Common myeloid progenitor, CD34-positive (primary cell): ENCODE measurements at regions not wholly inside any gene's neighbourhood (a gene's known extent, or its start where the extent isn't known, plus 50 kb on each side); places are given as distances from the start of the nearest gene placed in this dataset.
"Not testable (repeated sequence)": the region's sequence is repeated elsewhere in the genome, so short reads cannot be mapped to it uniquely, and the experiment has no call there.

Experiments
- CTCF ChIA-PET: fragments of 350-600 bp; sonication (Branson Sonifier 250); formaldehyde crosslinking; loops from one replicate; lab custom pipeline; 2021; ENCODE audit warnings: antibody characterized with exemption; lab: Charles Lee
- POLR2A ChIA-PET: fragments of 350-600 bp; sonication (Branson Sonifier 250); formaldehyde crosslinking; loops from one replicate; lab custom pipeline; 2021; ENCODE audit warnings: antibody characterized with exemption; lab: Charles Lee
- DNase-seq, 3 donors: peaks; one replicate each; pipeline versions ENCODE4 v3.0.0 to v3.0.0-alpha.2; 2013
- H3K27ac ChIP-seq, 2 experiments: 1 replicate in 1 of 2; 2 replicates in 1 of 2; pipeline ENCODE4 v1.7.0; 2013; ENCODE audit warnings: inconsistent platforms in 2 of 2, low read length in 2 of 2, mild to moderate bottlenecking in 2 of 2, low read depth in 1 of 2, moderate library complexity in 1 of 2; ENCODE audit not compliant: severe bottlenecking in 2 of 2, insufficient read depth in 1 of 2, poor library complexity in 1 of 2
- H3K27me3 ChIP-seq, 5 experiments: replicated peaks in 2 of 5; 1 replicate in 3 of 5; 2 replicates in 2 of 5; pipeline versions ENCODE4 v1.6.1 to v1.7.0; 2013; ENCODE audit warnings: low read length in 4 of 5, mild to moderate bottlenecking in 2 of 5, moderate library complexity in 2 of 5, inconsistent platforms in 1 of 5; ENCODE audit not compliant: insufficient read depth in 5 of 5, control insufficient read depth in 4 of 5
- H3K36me3 ChIP-seq, 4 experiments: 1 replicate in 2 of 4; 2 replicates in 2 of 4; pipeline versions ENCODE4 v1.6.1 to v1.7.0; 2013; ENCODE audit warnings: low read length in 3 of 4, control low read depth in 1 of 4, mild to moderate bottlenecking in 1 of 4; ENCODE audit not compliant: control insufficient read depth in 4 of 4, insufficient read depth in 4 of 4
- H3K4me1 ChIP-seq, 4 experiments: 1 replicate in 3 of 4; 2 replicates in 1 of 4; pipeline versions ENCODE4 v1.6.1 to v1.7.1; 2013; ENCODE audit warnings: low read length in 3 of 4, mild to moderate bottlenecking in 3 of 4, control low read depth in 1 of 4, inconsistent platforms in 1 of 4, moderate library complexity in 1 of 4; ENCODE audit not compliant: control insufficient read depth in 4 of 4, insufficient read depth in 4 of 4; ENCODE audit errors: control extremely low read depth in 1 of 4
- H3K4me3 ChIP-seq, 7 experiments: 1 replicate in 4 of 7; 2 replicates in 3 of 7; pipeline versions ENCODE4 v1.5.1 to v1.7.0; 2013; ENCODE audit warnings: mild to moderate bottlenecking in 7 of 7, low read length in 6 of 7, moderate library complexity in 6 of 7, inconsistent platforms in 2 of 7, low read depth in 2 of 7, control low read depth in 1 of 7; ENCODE audit not compliant: insufficient read depth in 4 of 7, control insufficient read depth in 1 of 7; ENCODE audit errors: extremely low read depth in 1 of 7
- H3K9me3 ChIP-seq, 5 experiments: 1 replicate in 4 of 5; 2 replicates in 1 of 5; pipeline versions ENCODE4 v1.6.1 to v1.7.1; 2013; ENCODE audit warnings: low read length in 4 of 5, mild to moderate bottlenecking in 2 of 5, inconsistent platforms in 1 of 5, low read depth in 1 of 5, moderate library complexity in 1 of 5; ENCODE audit not compliant: control insufficient read depth in 4 of 5, insufficient read depth in 2 of 5; ENCODE audit errors: control extremely low read depth in 1 of 5
- WGBS: methylation state at CpG from one replicate; pipeline ENCODE4 v1.1.5; 2013; ENCODE audit not compliant: insufficient coverage; 5-methylcytosine and 5-hydroxymethylcytosine counted together

DNA sequence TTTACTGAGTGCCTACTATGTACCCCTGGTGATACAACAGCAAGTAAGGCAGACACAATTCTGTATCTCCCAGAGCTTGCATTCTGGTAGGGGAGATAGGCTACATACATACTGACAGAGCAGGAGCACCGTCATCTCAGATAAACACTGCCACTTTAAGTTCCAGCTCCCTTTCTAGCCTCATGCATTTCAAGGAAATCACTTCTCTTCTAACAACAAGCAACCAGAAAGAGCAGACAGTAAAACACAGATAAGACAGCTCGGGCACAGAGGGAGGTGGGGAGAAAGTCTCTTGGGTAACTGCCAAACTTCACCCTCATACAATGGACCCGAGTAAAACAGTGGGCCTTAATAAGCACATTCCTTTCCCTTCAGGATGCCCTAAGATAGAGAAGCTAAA is 169.6 kb downstream of the UTP18 start:
- peaks cover 0 to 13% (median 8%) of the 10 kb centered on the region in 4 experiments for H3K4me1 ChIP-seq
- H3K4me3 ChIP-seq, H3K9me3 ChIP-seq, H3K27me3 ChIP-seq, H3K27ac ChIP-seq, CTCF ChIA-PET, H3K36me3 ChIP-seq: not testable (repeated sequence)
- 93% methylated on average over 2 of the region's 3 CpGs for WGBS
- POLR2A ChIA-PET: interaction anchor here (0.5 kb wide), 1 partner anchor 113 kb away, joined by 5 read pairs; no protein-coding TSS in a partner anchor
- peak in 1 of 3 donors; percentile 21 for DNase-seq

GRCh38 chr17:51430591-51430990 is 170.2 kb downstream of the UTP18 start:
- Histone ChIP-seq H3K4me3 (no peak overlapping the region), H3K27ac (no peak overlapping the region), H3K4me1 (peaks cover 0 to 14% (median 8%) of the 10 kb centered on the region in 4 experiments), H3K36me3 (no peaks in the 10 kb centered on the region), H3K9me3 (peaks cover 0 to 3% (median 0%) of the 10 kb centered on the region in 5 experiments), H3K27me3 (no peaks in the 10 kb centered on the region)
- 95% methylated on average over 2 of the region's 5 CpGs for WGBS
- ChIA-PET POLR2A (interaction anchor here (0.5 kb wide), 1 partner anchor 112 kb away, joined by 5 read pairs; no protein-coding TSS in a partner anchor), CTCF (interaction anchor here (0.8 kb wide), 1 partner anchor 20 kb away, joined by 3 read pairs; no protein-coding TSS in a partner anchor)
- no peak for DNase-seq

GRCh38 chr17:51434434-51435170 is 174.3 kb downstream of the UTP18 start:
- WGBS: 89% methylated on average over 3 of the region's 7 CpGs
- no peaks in the 10 kb centered on the region for H3K36me3 ChIP-seq

DNA sequence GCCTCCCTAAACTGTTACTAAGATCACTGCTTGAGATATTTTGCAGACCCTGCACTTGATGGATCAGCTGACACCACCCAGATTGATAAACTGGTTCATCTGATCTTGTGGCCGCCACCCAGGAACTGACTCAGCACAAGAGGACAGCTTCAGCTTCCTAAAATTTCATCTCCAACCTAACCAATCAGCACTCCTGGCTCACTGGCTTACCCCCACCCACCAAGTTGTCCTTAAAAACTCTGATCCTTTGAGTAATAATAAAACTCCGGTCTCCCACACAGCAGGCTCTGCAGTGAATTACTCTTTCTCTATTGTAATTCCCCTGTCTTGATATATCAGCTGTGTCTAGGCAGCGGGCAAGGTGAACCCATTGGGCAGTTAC is 174.8 kb downstream of the UTP18 start:
- H3K4me3 ChIP-seq: no peak overlapping the region
- POLR2A ChIA-PET: no interaction called here
- H3K27ac ChIP-seq: no peak overlapping the region
- no peaks in the 10 kb centered on the region for H3K36me3 ChIP-seq
- WGBS: 40% methylated on average over 1 of the region's 3 CpGs
- H3K9me3 ChIP-seq: peaks cover 0 to 3% (median 0%) of the 10 kb centered on the region in 5 experiments
- H3K27me3 ChIP-seq: peaks cover 0 to 3% (median 0%) of the 10 kb centered on the region in 5 experiments
- DNase-seq: no peak
- peaks cover 0 to 4% (median 0%) of the 10 kb centered on the region in 4 experiments for H3K4me1 ChIP-seq
- CTCF ChIA-PET: interaction anchor here (0.9 to 1.4 kb wide), 2 partner anchors 9 to 20 kb away, joined by 4 read pairs; no protein-coding TSS in a partner anchor

More at GRCh38 chr17:51434434-51435170, 174.3 kb downstream of the UTP18 start:
- POLR2A ChIA-PET: no interaction called here
- CTCF ChIA-PET: interaction anchor here (0.9 kb wide), 1 partner anchor 20 kb away, joined by 4 read pairs; no protein-coding TSS in a partner anchor
- no peak overlapping the region for H3K27ac ChIP-seq
- H3K27me3 ChIP-seq: peaks cover 0 to 3% (median 0%) of the 10 kb centered on the region in 5 experiments
- H3K4me3 ChIP-seq: no peak overlapping the region
- DNase-seq: no peak
- H3K4me1 ChIP-seq: peaks cover 0 to 4% (median 0%) of the 10 kb centered on the region in 4 experiments
- peaks cover 0 to 3% (median 0%) of the 10 kb centered on the region in 5 experiments for H3K9me3 ChIP-seq

DNA sequence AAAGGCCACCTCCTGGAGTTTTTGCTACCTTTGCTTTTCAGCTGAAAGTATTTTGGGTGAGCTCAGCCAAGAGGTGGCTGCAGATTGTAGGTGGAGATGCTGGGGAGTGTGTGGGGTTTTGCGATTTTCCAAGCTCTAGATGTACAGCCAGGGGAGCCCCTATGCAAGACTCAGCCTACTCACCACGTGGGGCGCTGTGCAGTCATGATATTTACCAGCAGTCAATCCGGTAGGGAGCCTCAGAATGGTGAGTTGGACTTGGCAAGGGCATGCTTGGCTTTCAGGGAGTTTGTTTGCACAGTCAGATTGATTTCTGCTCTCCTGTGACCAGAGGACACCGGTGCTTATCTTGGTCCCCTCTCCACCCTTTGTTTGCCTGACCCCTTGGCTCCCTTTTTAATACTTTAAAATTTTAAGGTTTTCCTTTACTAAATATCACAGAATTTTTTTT is 175.3 kb downstream of the UTP18 start:
- DNase-seq: peak in 2 of 3 donors; percentile 39 to 46
- peaks cover 0 to 3% (median 0%) of the 10 kb centered on the region in 5 experiments for H3K27me3 ChIP-seq
- 44% methylated on average over 5 of the region's 5 CpGs for WGBS
- no peak overlapping the region for H3K4me3 ChIP-seq
- peaks cover 0 to 4% (median 0%) of the 10 kb centered on the region in 4 experiments for H3K4me1 ChIP-seq
- ChIA-PET POLR2A (no interaction called here), CTCF (interaction anchor here (0.9 to 1.4 kb wide), 2 partner anchors 9 to 19 kb away, joined by 4 read pairs; no protein-coding TSS in a partner anchor)
- H3K27ac ChIP-seq: no peak overlapping the region
- H3K36me3 ChIP-seq: no peaks in the 10 kb centered on the region
- H3K9me3 ChIP-seq: peaks cover 0 to 1% (median 0%) of the 10 kb centered on the region in 5 experiments

GRCh38 chr17:51439395-51440229 is 179.3 kb downstream of the UTP18 start:
- Histone ChIP-seq H3K4me3 (no peak overlapping the region), H3K36me3 (no peaks in the 10 kb centered on the region), H3K27ac (no peak overlapping the region), H3K4me1 (peaks cover 0 to 4% (median 0%) of the 10 kb centered on the region in 4 experiments), H3K9me3 (no peaks in the 10 kb centered on the region), H3K27me3 (peaks cover 0 to 4% (median 0%) of the 10 kb centered on the region in 5 experiments)
- peak in 1 of 3 donors; percentile 12 for DNase-seq
- POLR2A ChIA-PET: no interaction called here
- WGBS: 77% methylated on average over 5 of the region's 8 CpGs
- CTCF ChIA-PET: interaction anchor here (2.0 kb wide), 1 partner anchor 17 kb away, joined by 5 read pairs; no protein-coding TSS in a partner anchor
